SK-N-SH (cell line): ENCODE measurements at regions not wholly inside any gene's neighbourhood (a gene's known extent, or its start where the extent isn't known, plus 50 kb on each side); places are given as distances from the start of the nearest gene placed in this dataset.

Source experiments
- CTCF ChIP-seq: fragments of 200-600 bp; sonication (generic); IDR thresholded peaks from 2 replicates; pipeline ENCODE4 v1.6.1; 2017; ENCODE audit warnings: antibody characterized with exemption, mild to moderate bottlenecking, moderate library complexity
- EP300 ChIP-seq, 2 experiments: IDR thresholded peaks; 2 replicates each; pipeline versions ENCODE4 v1.4.0 to v1.6.1; 2012; ENCODE audit warnings: borderline replicate concordance in 1 of 2, low read depth in 1 of 2, low read length in 1 of 2
- EZH2phosphoT487 ChIP-seq: fragments of 200-600 bp; sonication (generic); IDR thresholded peaks from 2 replicates; pipeline ENCODE4 v1.6.1; 2017; ENCODE audit warnings: low read depth, mixed run types, mild to moderate bottlenecking, antibody characterized with exemption, moderate library complexity, borderline replicate concordance
- NRF1 ChIP-seq: IDR thresholded peaks from 2 replicates; pipeline ENCODE4 v1.6.1; 2012; ENCODE audit warnings: low read depth, mild to moderate bottlenecking, low read length
- RAD21 ChIP-seq: IDR thresholded peaks from 2 replicates; pipeline ENCODE4 v1.6.1; 2012; ENCODE audit warnings: mild to moderate bottlenecking, low read length
- SIN3A ChIP-seq: IDR thresholded peaks from 2 replicates; pipeline ENCODE4 v1.6.1; 2012; ENCODE audit warnings: low read depth, mild to moderate bottlenecking, low read length, moderate library complexity, borderline replicate concordance
- SMC3 ChIP-seq: IDR thresholded peaks from 2 replicates; pipeline ENCODE4 v1.6.1; 2012; ENCODE audit warnings: low read depth, low read length, improper control_type of control experiment
- USF2 ChIP-seq: fragments of 150-350 bp; IDR thresholded peaks from 2 replicates; pipeline ENCODE4 v1.6.1; 2017; ENCODE audit warnings: antibody characterized with exemption, low read length, low read depth, borderline replicate concordance

GRCh38 chr4:55249476-55249875, 96.6 kb upstream of the SRD5A3 start:
- TF ChIP-seq RAD21: no peak
- no peak for TF ChIP-seq SMC3
- TF ChIP-seq USF2: no peak
- no peak for TF ChIP-seq EP300 (IDR thresholded peaks at IDR 0.05; ENCODE audit: borderline replicate concordance in 1 of 2, low read depth in 1 of 2, low read length in 1 of 2)
- no peak for TF ChIP-seq NRF1
- no peak for TF ChIP-seq CTCF
- TF ChIP-seq EZH2phosphoT487: no peak
- no peak for TF ChIP-seq SIN3A
